ENCODE measurements at regions not wholly inside any gene's neighbourhood (a gene's known extent, or its start where the extent isn't known, plus 50 kb on each side); places are given as distances from the start of the nearest gene placed in this dataset.
A peak's percentile ranks its signal among the peaks of the same experiment; 100 is the strongest.

DNA sequence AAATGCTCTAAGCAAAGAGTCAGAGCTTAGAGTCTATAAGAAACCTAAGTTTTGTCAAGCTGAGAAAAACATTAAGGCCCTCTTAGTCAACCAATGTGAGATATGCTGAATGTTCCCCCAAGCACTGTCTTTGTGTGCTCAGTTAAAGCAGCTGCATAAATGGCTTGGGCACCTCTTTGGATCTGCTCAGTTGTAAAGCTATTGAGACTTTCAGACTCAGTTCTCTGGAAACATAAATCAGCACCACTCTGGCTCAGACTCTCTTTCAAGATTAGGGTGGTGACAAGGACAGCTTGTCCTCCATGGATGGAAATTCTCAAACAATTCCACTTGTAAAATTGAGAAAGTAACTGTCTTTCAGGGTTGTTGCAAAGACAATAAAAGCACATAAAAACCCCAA lies 807.9 kb downstream of the PRELID2 start:
- H3K9me3 Mint-ChIP-seq: no peaks in the 10 kb centered on the region
- H3K4me2 ChIP-seq: no peak overlapping the region
- no peaks in the 10 kb centered on the region for H3K79me2 ChIP-seq (replicated peaks; ENCODE audit: insufficient read depth)
- DNase-seq (ENCODE audit: low spot score) (peak; percentile 9), ATAC-seq (no peak; the same call in 1 of the 3 replicates)
- H3K36me3 Mint-ChIP-seq (ENCODE audit: low read depth): no peaks in the 10 kb centered on the region
- H2AFZ ChIP-seq: no peak overlapping the region
- peaks cover 1% of the 10 kb centered on the region for H3K27me3 Mint-ChIP-seq (ENCODE audit: insufficient read depth, low read depth, poor library complexity)
- H3K9me2 ChIP-seq (ENCODE audit: insufficient read depth): peaks cover 6% of the 10 kb centered on the region; the same call in 1 of the 2 replicates
- no peak overlapping the region for H3K27ac Mint-ChIP-seq
- H3F3A ChIP-seq (replicated peaks; ENCODE audit: low read depth): no peaks in the 10 kb centered on the region
- H3K27ac ChIP-seq (ENCODE audit: low read depth): no peak overlapping the region
- H3K36me3 ChIP-seq (ENCODE audit: insufficient read depth): no peaks in the 10 kb centered on the region
- no peak overlapping the region for H3K4me3 Mint-ChIP-seq
- H3K4me1 ChIP-seq (ENCODE audit: insufficient read depth): peaks cover 4% of the 10 kb centered on the region; the same call in 1 of the 2 replicates
- peaks cover 8% of the 10 kb centered on the region for H3K4me1 Mint-ChIP-seq
- no peaks in the 10 kb centered on the region for H3K27me3 ChIP-seq (ENCODE audit: insufficient read depth)
- no peaks in the 10 kb centered on the region for H4K20me1 ChIP-seq (replicated peaks; ENCODE audit: insufficient read depth)
- no peak for TF ChIP-seq EZH2 (IDR thresholded peaks at IDR 0.05; ENCODE audit: low read depth, unreplicated experiment)
- TF ChIP-seq, protein P1, sequence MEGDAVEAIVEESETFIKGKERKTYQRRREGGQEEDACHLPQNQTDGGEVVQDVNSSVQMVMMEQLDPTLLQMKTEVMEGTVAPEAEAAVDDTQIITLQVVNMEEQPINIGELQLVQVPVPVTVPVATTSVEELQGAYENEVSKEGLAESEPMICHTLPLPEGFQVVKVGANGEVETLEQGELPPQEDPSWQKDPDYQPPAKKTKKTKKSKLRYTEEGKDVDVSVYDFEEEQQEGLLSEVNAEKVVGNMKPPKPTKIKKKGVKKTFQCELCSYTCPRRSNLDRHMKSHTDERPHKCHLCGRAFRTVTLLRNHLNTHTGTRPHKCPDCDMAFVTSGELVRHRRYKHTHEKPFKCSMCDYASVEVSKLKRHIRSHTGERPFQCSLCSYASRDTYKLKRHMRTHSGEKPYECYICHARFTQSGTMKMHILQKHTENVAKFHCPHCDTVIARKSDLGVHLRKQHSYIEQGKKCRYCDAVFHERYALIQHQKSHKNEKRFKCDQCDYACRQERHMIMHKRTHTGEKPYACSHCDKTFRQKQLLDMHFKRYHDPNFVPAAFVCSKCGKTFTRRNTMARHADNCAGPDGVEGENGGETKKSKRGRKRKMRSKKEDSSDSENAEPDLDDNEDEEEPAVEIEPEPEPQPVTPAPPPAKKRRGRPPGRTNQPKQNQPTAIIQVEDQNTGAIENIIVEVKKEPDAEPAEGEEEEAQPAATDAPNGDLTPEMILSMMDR (conservative IDR thresholded peaks at IDR 0.05; ENCODE audit: low read depth in 2 of 2): no peak
- TF ChIP-seq STAT1 (IDR thresholded peaks at IDR 0.05; ENCODE audit: unreplicated experiment): no peak
- no peak for TF ChIP-seq POLR2AphosphoS5 (IDR thresholded peaks at IDR 0.05; ENCODE audit: low read depth)
- TF ChIP-seq EZH2phosphoT487 (IDR thresholded peaks at IDR 0.05; ENCODE audit: unreplicated experiment): no peak
- no peak for TF ChIP-seq NANOG (IDR thresholded peaks at IDR 0.05; ENCODE audit: borderline replicate concordance)
- no peak for TF ChIP-seq ZNF331 (CRISPR knock-in tag; IDR thresholded peaks at IDR 0.05; ENCODE audit: low read depth)
- TF ChIP-seq, protein P2, sequence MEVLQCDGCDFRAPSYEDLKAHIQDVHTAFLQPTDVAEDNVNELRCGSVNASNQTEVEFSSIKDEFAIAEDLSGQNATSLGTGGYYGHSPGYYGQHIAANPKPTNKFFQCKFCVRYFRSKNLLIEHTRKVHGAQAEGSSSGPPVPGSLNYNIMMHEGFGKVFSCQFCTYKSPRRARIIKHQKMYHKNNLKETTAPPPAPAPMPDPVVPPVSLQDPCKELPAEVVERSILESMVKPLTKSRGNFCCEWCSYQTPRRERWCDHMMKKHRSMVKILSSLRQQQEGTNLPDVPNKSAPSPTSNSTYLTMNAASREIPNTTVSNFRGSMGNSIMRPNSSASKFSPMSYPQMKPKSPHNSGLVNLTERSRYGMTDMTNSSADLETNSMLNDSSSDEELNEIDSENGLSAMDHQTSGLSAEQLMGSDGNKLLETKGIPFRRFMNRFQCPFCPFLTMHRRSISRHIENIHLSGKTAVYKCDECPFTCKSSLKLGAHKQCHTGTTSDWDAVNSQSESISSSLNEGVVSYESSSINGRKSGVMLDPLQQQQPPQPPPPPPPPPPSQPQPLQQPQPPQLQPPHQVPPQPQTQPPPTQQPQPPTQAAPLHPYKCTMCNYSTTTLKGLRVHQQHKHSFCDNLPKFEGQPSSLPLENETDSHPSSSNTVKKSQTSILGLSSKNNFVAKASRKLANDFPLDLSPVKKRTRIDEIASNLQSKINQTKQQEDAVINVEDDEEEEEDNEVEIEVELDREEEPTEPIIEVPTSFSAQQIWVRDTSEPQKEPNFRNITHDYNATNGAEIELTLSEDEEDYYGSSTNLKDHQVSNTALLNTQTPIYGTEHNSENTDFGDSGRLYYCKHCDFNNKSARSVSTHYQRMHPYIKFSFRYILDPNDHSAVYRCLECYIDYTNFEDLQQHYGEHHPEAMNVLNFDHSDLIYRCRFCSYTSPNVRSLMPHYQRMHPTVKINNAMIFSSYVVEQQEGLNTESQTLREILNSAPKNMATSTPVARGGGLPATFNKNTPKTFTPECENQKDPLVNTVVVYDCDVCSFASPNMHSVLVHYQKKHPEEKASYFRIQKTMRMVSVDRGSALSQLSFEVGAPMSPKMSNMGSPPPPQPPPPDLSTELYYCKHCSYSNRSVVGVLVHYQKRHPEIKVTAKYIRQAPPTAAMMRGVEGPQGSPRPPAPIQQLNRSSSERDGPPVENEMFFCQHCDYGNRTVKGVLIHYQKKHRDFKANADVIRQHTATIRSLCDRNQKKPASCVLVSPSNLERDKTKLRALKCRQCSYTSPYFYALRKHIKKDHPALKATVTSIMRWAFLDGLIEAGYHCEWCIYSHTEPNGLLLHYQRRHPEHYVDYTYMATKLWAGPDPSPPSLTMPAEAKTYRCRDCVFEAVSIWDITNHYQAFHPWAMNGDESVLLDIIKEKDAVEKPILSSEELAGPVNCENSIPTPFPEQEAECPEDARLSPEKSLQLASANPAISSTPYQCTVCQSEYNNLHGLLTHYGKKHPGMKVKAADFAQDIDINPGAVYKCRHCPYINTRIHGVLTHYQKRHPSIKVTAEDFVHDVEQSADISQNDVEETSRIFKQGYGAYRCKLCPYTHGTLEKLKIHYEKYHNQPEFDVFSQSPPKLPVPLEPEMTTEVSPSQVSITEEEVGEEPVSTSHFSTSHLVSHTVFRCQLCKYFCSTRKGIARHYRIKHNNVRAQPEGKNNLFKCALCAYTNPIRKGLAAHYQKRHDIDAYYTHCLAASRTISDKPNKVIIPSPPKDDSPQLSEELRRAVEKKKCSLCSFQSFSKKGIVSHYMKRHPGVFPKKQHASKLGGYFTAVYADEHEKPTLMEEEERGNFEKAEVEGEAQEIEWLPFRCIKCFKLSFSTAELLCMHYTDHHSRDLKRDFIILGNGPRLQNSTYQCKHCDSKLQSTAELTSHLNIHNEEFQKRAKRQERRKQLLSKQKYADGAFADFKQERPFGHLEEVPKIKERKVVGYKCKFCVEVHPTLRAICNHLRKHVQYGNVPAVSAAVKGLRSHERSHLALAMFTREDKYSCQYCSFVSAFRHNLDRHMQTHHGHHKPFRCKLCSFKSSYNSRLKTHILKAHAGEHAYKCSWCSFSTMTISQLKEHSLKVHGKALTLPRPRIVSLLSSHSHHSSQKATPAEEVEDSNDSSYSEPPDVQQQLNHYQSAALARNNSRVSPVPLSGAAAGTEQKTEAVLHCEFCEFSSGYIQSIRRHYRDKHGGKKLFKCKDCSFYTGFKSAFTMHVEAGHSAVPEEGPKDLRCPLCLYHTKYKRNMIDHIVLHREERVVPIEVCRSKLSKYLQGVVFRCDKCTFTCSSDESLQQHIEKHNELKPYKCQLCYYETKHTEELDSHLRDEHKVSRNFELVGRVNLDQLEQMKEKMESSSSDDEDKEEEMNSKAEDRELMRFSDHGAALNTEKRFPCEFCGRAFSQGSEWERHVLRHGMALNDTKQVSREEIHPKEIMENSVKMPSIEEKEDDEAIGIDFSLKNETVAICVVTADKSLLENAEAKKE (CRISPR knock-in tag; IDR thresholded peaks at IDR 0.05): no peak
- TF ChIP-seq, protein P3, sequence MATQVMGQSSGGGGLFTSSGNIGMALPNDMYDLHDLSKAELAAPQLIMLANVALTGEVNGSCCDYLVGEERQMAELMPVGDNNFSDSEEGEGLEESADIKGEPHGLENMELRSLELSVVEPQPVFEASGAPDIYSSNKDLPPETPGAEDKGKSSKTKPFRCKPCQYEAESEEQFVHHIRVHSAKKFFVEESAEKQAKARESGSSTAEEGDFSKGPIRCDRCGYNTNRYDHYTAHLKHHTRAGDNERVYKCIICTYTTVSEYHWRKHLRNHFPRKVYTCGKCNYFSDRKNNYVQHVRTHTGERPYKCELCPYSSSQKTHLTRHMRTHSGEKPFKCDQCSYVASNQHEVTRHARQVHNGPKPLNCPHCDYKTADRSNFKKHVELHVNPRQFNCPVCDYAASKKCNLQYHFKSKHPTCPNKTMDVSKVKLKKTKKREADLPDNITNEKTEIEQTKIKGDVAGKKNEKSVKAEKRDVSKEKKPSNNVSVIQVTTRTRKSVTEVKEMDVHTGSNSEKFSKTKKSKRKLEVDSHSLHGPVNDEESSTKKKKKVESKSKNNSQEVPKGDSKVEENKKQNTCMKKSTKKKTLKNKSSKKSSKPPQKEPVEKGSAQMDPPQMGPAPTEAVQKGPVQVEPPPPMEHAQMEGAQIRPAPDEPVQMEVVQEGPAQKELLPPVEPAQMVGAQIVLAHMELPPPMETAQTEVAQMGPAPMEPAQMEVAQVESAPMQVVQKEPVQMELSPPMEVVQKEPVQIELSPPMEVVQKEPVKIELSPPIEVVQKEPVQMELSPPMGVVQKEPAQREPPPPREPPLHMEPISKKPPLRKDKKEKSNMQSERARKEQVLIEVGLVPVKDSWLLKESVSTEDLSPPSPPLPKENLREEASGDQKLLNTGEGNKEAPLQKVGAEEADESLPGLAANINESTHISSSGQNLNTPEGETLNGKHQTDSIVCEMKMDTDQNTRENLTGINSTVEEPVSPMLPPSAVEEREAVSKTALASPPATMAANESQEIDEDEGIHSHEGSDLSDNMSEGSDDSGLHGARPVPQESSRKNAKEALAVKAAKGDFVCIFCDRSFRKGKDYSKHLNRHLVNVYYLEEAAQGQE (IDR thresholded peaks at IDR 0.05; ENCODE audit: unreplicated experiment): no peak
- TF ChIP-seq CREB1 (CRISPR knock-in tag; IDR thresholded peaks at IDR 0.05; ENCODE audit: low read depth): no peak
- TF ChIP-seq, protein P4, sequence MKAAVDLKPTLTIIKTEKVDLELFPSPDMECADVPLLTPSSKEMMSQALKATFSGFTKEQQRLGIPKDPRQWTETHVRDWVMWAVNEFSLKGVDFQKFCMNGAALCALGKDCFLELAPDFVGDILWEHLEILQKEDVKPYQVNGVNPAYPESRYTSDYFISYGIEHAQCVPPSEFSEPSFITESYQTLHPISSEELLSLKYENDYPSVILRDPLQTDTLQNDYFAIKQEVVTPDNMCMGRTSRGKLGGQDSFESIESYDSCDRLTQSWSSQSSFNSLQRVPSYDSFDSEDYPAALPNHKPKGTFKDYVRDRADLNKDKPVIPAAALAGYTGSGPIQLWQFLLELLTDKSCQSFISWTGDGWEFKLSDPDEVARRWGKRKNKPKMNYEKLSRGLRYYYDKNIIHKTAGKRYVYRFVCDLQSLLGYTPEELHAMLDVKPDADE (IDR thresholded peaks at IDR 0.05): no peak
- no peak for TF ChIP-seq ZNF114 (CRISPR knock-in tag; IDR thresholded peaks at IDR 0.05)
- TF ChIP-seq JUNB (IDR thresholded peaks at IDR 0.05; ENCODE audit: unreplicated experiment): no peak
- H3K4me3 ChIP-seq: no peak overlapping the region

Data from GM23338 (cell line).